Esophagus muscularis mucosa (tissue), 4 donors: ENCODE measurements at regions not wholly inside any gene's neighbourhood (a gene's known extent, or its start where the extent isn't known, plus 50 kb on each side); places are given as distances from the start of the nearest gene placed in this dataset.

ENCODE experiments used
- EP300 ChIP-seq: sonication (generic); formaldehyde crosslinking; IDR thresholded peaks from one replicate; pipeline ENCODE4 v1.6.1; 2017; ENCODE audit warnings: antibody characterized with exemption
- POLR2A ChIP-seq: fragments of 450-650 bp; IDR thresholded peaks from one replicate; pipeline ENCODE4 v1.6.1; 2017; ENCODE audit warnings: antibody characterized with exemption, moderate library complexity, mild to moderate bottlenecking, low read depth
- POLR2AphosphoS5 ChIP-seq, 2 donors: sonication (generic); formaldehyde crosslinking; IDR thresholded peaks; one replicate each; pipeline ENCODE4 v1.6.1; 2017; ENCODE audit warnings: antibody characterized with exemption in 2 of 2
- TF ChIP-seq, protein P1 (sequence below), 3 experiments: fragments of 200-600 bp in 2 of 3; fragments of 450-650 bp in 1 of 3; sonication (generic) in 2 of 3; IDR thresholded peaks; one replicate each; pipeline ENCODE4 v1.5.1; 2017 to 2019; ENCODE audit warnings: antibody characterized with exemption in 3 of 3, mild to moderate bottlenecking in 2 of 3, moderate library complexity in 1 of 3

DNA sequence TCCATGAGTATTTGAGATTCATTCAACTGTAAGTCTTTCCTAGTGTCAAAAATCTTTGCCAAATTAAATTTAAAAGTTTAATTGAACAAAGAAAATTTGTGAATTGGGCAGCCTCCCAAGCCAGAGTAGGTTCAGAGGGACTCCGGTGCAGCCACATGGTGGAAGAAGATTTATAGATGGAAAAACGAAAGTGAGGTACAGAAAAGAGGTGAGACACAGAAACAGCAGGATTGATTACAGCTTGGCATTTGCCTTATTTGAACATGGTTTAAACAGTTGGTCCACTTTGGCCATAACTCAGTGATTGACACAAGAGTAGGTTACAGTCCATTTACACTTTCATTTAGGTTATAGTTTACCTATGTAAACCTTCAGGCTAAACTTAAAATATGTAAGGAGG lies 465.8 kb downstream of the ARL4A start:
- TF ChIP-seq, protein P1, sequence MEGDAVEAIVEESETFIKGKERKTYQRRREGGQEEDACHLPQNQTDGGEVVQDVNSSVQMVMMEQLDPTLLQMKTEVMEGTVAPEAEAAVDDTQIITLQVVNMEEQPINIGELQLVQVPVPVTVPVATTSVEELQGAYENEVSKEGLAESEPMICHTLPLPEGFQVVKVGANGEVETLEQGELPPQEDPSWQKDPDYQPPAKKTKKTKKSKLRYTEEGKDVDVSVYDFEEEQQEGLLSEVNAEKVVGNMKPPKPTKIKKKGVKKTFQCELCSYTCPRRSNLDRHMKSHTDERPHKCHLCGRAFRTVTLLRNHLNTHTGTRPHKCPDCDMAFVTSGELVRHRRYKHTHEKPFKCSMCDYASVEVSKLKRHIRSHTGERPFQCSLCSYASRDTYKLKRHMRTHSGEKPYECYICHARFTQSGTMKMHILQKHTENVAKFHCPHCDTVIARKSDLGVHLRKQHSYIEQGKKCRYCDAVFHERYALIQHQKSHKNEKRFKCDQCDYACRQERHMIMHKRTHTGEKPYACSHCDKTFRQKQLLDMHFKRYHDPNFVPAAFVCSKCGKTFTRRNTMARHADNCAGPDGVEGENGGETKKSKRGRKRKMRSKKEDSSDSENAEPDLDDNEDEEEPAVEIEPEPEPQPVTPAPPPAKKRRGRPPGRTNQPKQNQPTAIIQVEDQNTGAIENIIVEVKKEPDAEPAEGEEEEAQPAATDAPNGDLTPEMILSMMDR (IDR thresholded peaks at IDR 0.05), result no peak
- TF ChIP-seq POLR2A (no peak), EP300 (no peak), POLR2AphosphoS5 (IDR thresholded peaks at IDR 0.05) (no peak)
